ENCODE measurements at regions not wholly inside any gene's neighbourhood (a gene's known extent, or its start where the extent isn't known, plus 50 kb on each side); places are given as distances from the start of the nearest gene placed in this dataset.

DNA sequence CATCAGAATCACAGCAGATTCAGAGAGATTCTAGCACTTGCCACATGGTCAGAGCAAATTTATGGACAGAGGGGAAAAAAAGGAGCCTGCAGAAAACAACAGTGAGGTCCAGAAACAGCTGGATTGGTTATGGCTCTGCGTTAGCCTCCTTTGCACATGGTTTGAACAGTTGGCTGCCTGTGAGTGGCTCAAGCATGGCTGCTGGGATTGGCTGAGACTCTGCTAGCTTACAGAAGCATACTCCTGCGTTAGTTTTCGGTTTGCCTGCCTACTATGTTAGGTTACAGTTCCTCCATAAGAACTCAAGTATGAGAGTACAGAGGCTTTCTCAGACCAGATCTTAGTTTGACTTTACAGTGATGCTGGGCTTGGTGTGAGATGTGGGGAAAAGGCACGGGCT lies 80.7 kb upstream of the WDR11 start:
- no peak overlapping the region for H3K4me3 Mint-ChIP-seq (ENCODE audit: unreplicated experiment)
- no peaks in the 10 kb centered on the region for H3K27me3 Mint-ChIP-seq (ENCODE audit: unreplicated experiment)
- H3K36me3 Mint-ChIP-seq (ENCODE audit: unreplicated experiment), result no peaks in the 10 kb centered on the region
- H3K27ac Mint-ChIP-seq (ENCODE audit: unreplicated experiment), result no peak overlapping the region
- no peaks in the 10 kb centered on the region for H3K4me1 Mint-ChIP-seq (ENCODE audit: low read depth, unreplicated experiment)
- H3K9me3 Mint-ChIP-seq (ENCODE audit: unreplicated experiment), result no peaks in the 10 kb centered on the region
- TF ChIP-seq, protein P1, sequence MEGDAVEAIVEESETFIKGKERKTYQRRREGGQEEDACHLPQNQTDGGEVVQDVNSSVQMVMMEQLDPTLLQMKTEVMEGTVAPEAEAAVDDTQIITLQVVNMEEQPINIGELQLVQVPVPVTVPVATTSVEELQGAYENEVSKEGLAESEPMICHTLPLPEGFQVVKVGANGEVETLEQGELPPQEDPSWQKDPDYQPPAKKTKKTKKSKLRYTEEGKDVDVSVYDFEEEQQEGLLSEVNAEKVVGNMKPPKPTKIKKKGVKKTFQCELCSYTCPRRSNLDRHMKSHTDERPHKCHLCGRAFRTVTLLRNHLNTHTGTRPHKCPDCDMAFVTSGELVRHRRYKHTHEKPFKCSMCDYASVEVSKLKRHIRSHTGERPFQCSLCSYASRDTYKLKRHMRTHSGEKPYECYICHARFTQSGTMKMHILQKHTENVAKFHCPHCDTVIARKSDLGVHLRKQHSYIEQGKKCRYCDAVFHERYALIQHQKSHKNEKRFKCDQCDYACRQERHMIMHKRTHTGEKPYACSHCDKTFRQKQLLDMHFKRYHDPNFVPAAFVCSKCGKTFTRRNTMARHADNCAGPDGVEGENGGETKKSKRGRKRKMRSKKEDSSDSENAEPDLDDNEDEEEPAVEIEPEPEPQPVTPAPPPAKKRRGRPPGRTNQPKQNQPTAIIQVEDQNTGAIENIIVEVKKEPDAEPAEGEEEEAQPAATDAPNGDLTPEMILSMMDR (IDR thresholded peaks at IDR 0.05; ENCODE audit: partially characterized antibody, unreplicated experiment), result no peak
- DNase-seq, result no peak

DNA sequence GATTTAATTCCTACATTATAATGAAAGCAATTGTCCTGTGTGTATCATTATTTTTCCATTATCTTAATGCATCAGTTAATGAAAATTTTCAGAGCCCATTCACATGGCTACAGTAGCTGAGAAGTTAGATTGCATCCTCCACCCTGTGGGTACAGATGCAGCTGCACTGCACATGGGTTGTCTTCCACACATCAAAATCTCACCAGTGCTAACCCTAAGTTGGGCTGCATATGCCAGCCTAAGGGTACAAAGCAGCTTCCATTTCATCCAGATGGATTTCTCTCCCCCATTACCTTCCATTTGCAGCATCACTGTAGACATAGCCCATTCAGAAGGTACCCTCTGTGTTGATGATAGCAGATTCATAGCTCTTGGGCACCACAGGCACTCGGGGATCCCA lies 74.7 kb upstream of the WDR11 start:
- H3K27ac Mint-ChIP-seq (ENCODE audit: unreplicated experiment), result no peak overlapping the region
- H3K4me1 Mint-ChIP-seq (ENCODE audit: low read depth, unreplicated experiment), result no peaks in the 10 kb centered on the region
- H3K9me3 Mint-ChIP-seq (ENCODE audit: unreplicated experiment), result no peaks in the 10 kb centered on the region
- no peak overlapping the region for H3K4me3 Mint-ChIP-seq (ENCODE audit: unreplicated experiment)
- TF ChIP-seq, protein P1 (IDR thresholded peaks at IDR 0.05; ENCODE audit: partially characterized antibody, unreplicated experiment), result no peak
- H3K27me3 Mint-ChIP-seq (ENCODE audit: unreplicated experiment), result no peaks in the 10 kb centered on the region
- no peak for DNase-seq
- no peaks in the 10 kb centered on the region for H3K36me3 Mint-ChIP-seq (ENCODE audit: unreplicated experiment)

DNA sequence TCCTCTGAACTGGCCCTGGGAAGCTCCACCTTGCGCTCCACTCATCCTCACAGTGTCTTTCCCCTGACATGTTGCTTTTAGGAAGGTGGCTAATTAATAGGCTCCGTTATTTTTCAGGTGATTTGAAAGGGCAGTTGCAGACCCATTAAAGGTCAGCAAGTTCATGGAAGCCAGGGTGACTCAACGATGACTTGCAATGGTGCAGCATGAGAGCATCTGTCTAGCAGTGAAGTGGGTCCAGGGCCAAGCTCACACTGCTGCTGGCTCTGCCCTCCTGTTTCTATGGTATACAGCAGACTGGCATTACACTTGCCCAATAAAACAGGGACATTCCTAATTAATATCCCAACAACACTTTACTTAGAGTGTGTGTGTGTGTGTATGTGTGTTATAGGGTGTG lies 68.8 kb upstream of the WDR11 start:
- no peaks in the 10 kb centered on the region for H3K27me3 Mint-ChIP-seq (ENCODE audit: unreplicated experiment)
- H3K4me3 Mint-ChIP-seq (ENCODE audit: unreplicated experiment), result no peak overlapping the region
- no peak for DNase-seq
- TF ChIP-seq, protein P1 (IDR thresholded peaks at IDR 0.05; ENCODE audit: partially characterized antibody, unreplicated experiment), result no peak
- peaks cover 3% of the 10 kb centered on the region for H3K9me3 Mint-ChIP-seq (ENCODE audit: unreplicated experiment)
- no peaks in the 10 kb centered on the region for H3K4me1 Mint-ChIP-seq (ENCODE audit: low read depth, unreplicated experiment)
- peaks cover 7% of the 10 kb centered on the region for H3K36me3 Mint-ChIP-seq (ENCODE audit: unreplicated experiment)
- no peak overlapping the region for H3K27ac Mint-ChIP-seq (ENCODE audit: unreplicated experiment)

DNA sequence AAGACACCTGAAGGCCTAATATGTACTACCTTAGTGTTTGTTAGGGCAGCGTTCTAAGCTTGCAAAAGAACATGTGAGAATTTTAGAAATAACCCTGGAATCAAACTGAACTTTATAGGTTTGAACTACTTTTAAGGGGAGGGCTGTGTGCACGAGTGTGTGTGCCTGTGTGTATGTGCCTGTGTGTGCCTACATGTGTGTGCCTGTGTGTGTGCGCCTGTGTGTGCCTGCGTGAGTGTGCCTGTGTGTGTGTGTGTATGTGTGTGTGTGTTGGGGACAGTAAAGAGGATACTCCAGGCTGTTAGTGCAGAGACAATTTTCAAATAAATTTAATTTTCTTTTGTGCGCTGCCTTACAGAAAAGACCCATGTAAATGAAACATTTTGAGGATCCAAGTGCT lies 68.1 kb upstream of the WDR11 start:
- Mint-ChIP-seq H3K27me3 (ENCODE audit: unreplicated experiment) (no peaks in the 10 kb centered on the region), H3K4me1 (ENCODE audit: low read depth, unreplicated experiment) (peaks cover 3% of the 10 kb centered on the region), H3K9me3 (ENCODE audit: unreplicated experiment) (peaks cover 3% of the 10 kb centered on the region), H3K27ac (ENCODE audit: unreplicated experiment) (no peak overlapping the region), H3K36me3 (ENCODE audit: unreplicated experiment) (peaks cover 7% of the 10 kb centered on the region), H3K4me3 (ENCODE audit: unreplicated experiment) (no peak overlapping the region)
- DNase-seq, result no peak
- TF ChIP-seq, protein P1 (IDR thresholded peaks at IDR 0.05; ENCODE audit: partially characterized antibody, unreplicated experiment), result no peak

DNA sequence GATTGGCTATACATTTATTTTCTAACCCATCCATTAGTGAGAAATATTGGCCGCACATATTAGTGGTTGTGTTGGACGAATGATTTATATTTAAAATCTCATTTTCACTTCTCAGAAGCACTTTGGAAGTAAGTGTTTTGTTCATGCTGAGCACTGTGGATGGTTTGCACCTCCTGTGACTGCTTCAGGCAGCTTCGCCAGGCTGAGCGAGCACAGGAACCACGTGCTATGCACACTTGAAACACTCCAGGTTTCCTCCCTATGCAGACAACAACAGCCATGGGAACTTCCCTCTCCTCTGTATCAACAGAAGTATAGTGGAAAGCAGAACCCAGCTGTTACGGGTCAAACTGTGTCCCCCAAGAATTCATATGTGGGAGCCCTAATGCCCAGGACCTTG lies 67.3 kb upstream of the WDR11 start:
- Mint-ChIP-seq H3K36me3 (ENCODE audit: unreplicated experiment) (peaks cover 7% of the 10 kb centered on the region), H3K27me3 (ENCODE audit: unreplicated experiment) (no peaks in the 10 kb centered on the region), H3K9me3 (ENCODE audit: unreplicated experiment) (peaks cover 7% of the 10 kb centered on the region), H3K27ac (ENCODE audit: unreplicated experiment) (no peak overlapping the region), H3K4me3 (ENCODE audit: unreplicated experiment) (no peak overlapping the region), H3K4me1 (ENCODE audit: low read depth, unreplicated experiment) (peaks cover 8% of the 10 kb centered on the region)
- TF ChIP-seq, protein P1 (IDR thresholded peaks at IDR 0.05; ENCODE audit: partially characterized antibody, unreplicated experiment), result no peak
- no peak for DNase-seq
